MM.1S (cell line): ENCODE measurements at regions not wholly inside any gene's neighbourhood (a gene's known extent, or its start where the extent isn't known, plus 50 kb on each side); places are given as distances from the start of the nearest gene placed in this dataset.

ENCODE experiments used
- DNase-seq: peaks from one replicate; pipeline ENCODE4 v3.0.0-alpha.2; 2015
- H2AFZ ChIP-seq: fragments of 300-600 bp; sonication (generic); 2 replicates; pipeline ENCODE4 v1.6.0; 2016; ENCODE audit warnings: antibody characterized with exemption, low read length
- H3F3A ChIP-seq: fragments of 300-600 bp; sonication (generic); 2 replicates; pipeline ENCODE4 v1.6.1; 2016; ENCODE audit warnings: mild to moderate bottlenecking, antibody characterized with exemption, low read length, moderate library complexity, mixed read lengths; ENCODE audit not compliant: insufficient read depth
- H3K27ac ChIP-seq: fragments of 300-600 bp; sonication (generic); 2 replicates; pipeline ENCODE4 v1.5.1; 2016; ENCODE audit warnings: mild to moderate bottlenecking, low read length
- H3K27me3 ChIP-seq: fragments of 300-600 bp; sonication (generic); replicated peaks from 2 replicates; pipeline ENCODE4 v1.6.0; 2016; ENCODE audit warnings: low read length; ENCODE audit not compliant: insufficient read depth
- H3K36me3 ChIP-seq: fragments of 300-600 bp; sonication (generic); replicated peaks from 2 replicates; pipeline ENCODE4 v1.6.1; 2016; ENCODE audit warnings: mild to moderate bottlenecking, low read length, mixed read lengths; ENCODE audit not compliant: insufficient read depth
- H3K4me1 ChIP-seq: fragments of 300-600 bp; sonication (generic); 2 replicates; pipeline ENCODE4 v1.6.1; 2016; ENCODE audit warnings: low read length, mixed read lengths
- H3K4me2 ChIP-seq: fragments of 300-600 bp; sonication (generic); 2 replicates; pipeline ENCODE4 v1.6.0; 2016; ENCODE audit warnings: low read depth, low read length
- H3K4me3 ChIP-seq: fragments of 300-600 bp; sonication (generic); 2 replicates; pipeline ENCODE4 v1.5.1; 2016; ENCODE audit warnings: low read length, mixed read lengths
- H3K79me2 ChIP-seq: fragments of 300-600 bp; sonication (generic); 2 replicates; pipeline ENCODE4 v1.6.1; 2016; ENCODE audit warnings: mixed run types, low read length, mixed read lengths
- H3K9ac ChIP-seq: fragments of 300-600 bp; sonication (generic); 2 replicates; pipeline ENCODE4 v1.6.1; 2016; ENCODE audit warnings: low read length, mixed read lengths
- H3K9me2 ChIP-seq: fragments of 300-600 bp; sonication (generic); replicated peaks from 2 replicates; pipeline ENCODE4 v1.6.1; 2016; ENCODE audit warnings: mild to moderate bottlenecking, low read length, mixed read lengths; ENCODE audit not compliant: insufficient read depth
- H3K9me3 ChIP-seq: fragments of 300-600 bp; sonication (generic); replicated peaks from 2 replicates; pipeline ENCODE4 v1.6.1; 2016; ENCODE audit warnings: mild to moderate bottlenecking, low read length, mixed read lengths; ENCODE audit not compliant: insufficient read depth
- H4K20me1 ChIP-seq: fragments of 300-600 bp; sonication (generic); 2 replicates; pipeline ENCODE4 v1.6.1; 2016; ENCODE audit warnings: mild to moderate bottlenecking, low read length, moderate library complexity, mixed read lengths; ENCODE audit not compliant: insufficient read depth
- CTCF ChIP-seq: fragments of 300-600 bp; sonication (generic); IDR thresholded peaks from 2 replicates; pipeline ENCODE4 v1.5.1; 2016; ENCODE audit warnings: antibody characterized with exemption, low read length, mixed read lengths
- EZH2 ChIP-seq: fragments of 300-600 bp; sonication (generic); optimal IDR thresholded peaks from 2 replicates; pipeline ENCODE3; 2017; ENCODE audit warnings: low read depth, mild to moderate bottlenecking, antibody characterized with exemption, low read length, mixed read lengths
- EZH2phosphoT487 ChIP-seq: fragments of 300-600 bp; sonication (generic); IDR thresholded peaks from 2 replicates; pipeline ENCODE4 v1.6.1; 2018; ENCODE audit warnings: antibody characterized with exemption, low read length

- Histone ChIP-seq H3K9me2 (no peaks in the 10 kb centered on the region), H2AFZ (no peak overlapping the region), H3K9ac (no peak overlapping the region), H3K4me2 (no peak overlapping the region), H3K4me3 (no peak overlapping the region), H3K9me3 (no peaks in the 10 kb centered on the region), H3K4me1 (no peaks in the 10 kb centered on the region), H3K27ac (no peak overlapping the region), H3K79me2 (no peaks in the 10 kb centered on the region), H4K20me1 (no peaks in the 10 kb centered on the region), H3F3A (no peaks in the 10 kb centered on the region), H3K27me3 (no peaks in the 10 kb centered on the region), H3K36me3 (no peaks in the 10 kb centered on the region)
- DNase-seq = no peak
- no peak for TF ChIP-seq CTCF
- no peak for TF ChIP-seq EZH2phosphoT487
- no peak for TF ChIP-seq EZH2
Observed at GRCh38 chr3:62999791-63000190, 124.6 kb upstream of the CADPS start.

GRCh38 chr3:63004448-63004847 is 129.2 kb upstream of the CADPS start:
- DNase-seq = no peak
- no peak overlapping the region for H3K27ac ChIP-seq
- no peak overlapping the region for H2AFZ ChIP-seq
- H3K4me1 ChIP-seq = no peaks in the 10 kb centered on the region
- H3F3A ChIP-seq = no peaks in the 10 kb centered on the region
- no peaks in the 10 kb centered on the region for H3K9me3 ChIP-seq
- H4K20me1 ChIP-seq = no peaks in the 10 kb centered on the region
- H3K4me2 ChIP-seq = no peak overlapping the region
- H3K9me2 ChIP-seq = no peaks in the 10 kb centered on the region
- no peak overlapping the region for H3K9ac ChIP-seq
- H3K27me3 ChIP-seq = no peaks in the 10 kb centered on the region
- TF ChIP-seq EZH2phosphoT487 = no peak
- TF ChIP-seq EZH2 = no peak
- no peak for TF ChIP-seq CTCF
- no peak overlapping the region for H3K4me3 ChIP-seq
- H3K79me2 ChIP-seq = no peaks in the 10 kb centered on the region
- no peaks in the 10 kb centered on the region for H3K36me3 ChIP-seq

- no peak overlapping the region for H3K4me2 ChIP-seq
- no peaks in the 10 kb centered on the region for H3K9me3 ChIP-seq
- H2AFZ ChIP-seq = no peak overlapping the region
- H3K9me2 ChIP-seq = no peaks in the 10 kb centered on the region
- TF ChIP-seq EZH2 (no peak), CTCF (no peak), EZH2phosphoT487 (no peak)
- H4K20me1 ChIP-seq = no peaks in the 10 kb centered on the region
- H3K9ac ChIP-seq = no peak overlapping the region
- H3F3A ChIP-seq = no peaks in the 10 kb centered on the region
- H3K36me3 ChIP-seq = no peaks in the 10 kb centered on the region
- H3K4me3 ChIP-seq = no peak overlapping the region
- no peaks in the 10 kb centered on the region for H3K4me1 ChIP-seq
- H3K27me3 ChIP-seq = no peaks in the 10 kb centered on the region
- no peaks in the 10 kb centered on the region for H3K79me2 ChIP-seq
- H3K27ac ChIP-seq = no peak overlapping the region
- no peak for DNase-seq
Observed at GRCh38 chr3:63015614-63016309, 140.5 kb upstream of the CADPS start.
